Psoas muscle (tissue), 7 donors: ENCODE measurements at regions not wholly inside any gene's neighbourhood (a gene's known extent, or its start where the extent isn't known, plus 50 kb on each side); places are given as distances from the start of the nearest gene placed in this dataset.

Experiments used
- ATAC-seq, 4 donors: fragments of 200-7000 bp; cut with Tn5 transposase; one replicate each; pipeline ENCODE4 v1.9.1; 2020; ENCODE audit warnings: moderate library complexity in 3 of 4, mild to moderate bottlenecking in 2 of 4
- DNase-seq, 2 donors: peaks; one replicate each; pipeline ENCODE4 v3.0.0-alpha.2; 2020
- H3K27ac ChIP-seq: fragments of 200-600 bp; one replicate; pipeline ENCODE4 v1.8.0; 2022
- H3K27me3 ChIP-seq, 3 donors: fragments of 200-600 bp in 1 of 3; one replicate each; pipeline versions ENCODE4 v1.6.1 to v1.8.0; 2013 to 2022; ENCODE audit warnings: low read length in 2 of 3, mild to moderate bottlenecking in 2 of 3, moderate library complexity in 1 of 3; ENCODE audit not compliant: insufficient read depth in 3 of 3
- H3K36me3 ChIP-seq, 2 donors: fragments of 200-600 bp in 1 of 2; one replicate each; pipeline versions ENCODE4 v1.6.1 to v1.8.0; 2013 to 2022; ENCODE audit warnings: low read depth in 1 of 2, mild to moderate bottlenecking in 1 of 2, moderate library complexity in 1 of 2; ENCODE audit not compliant: insufficient read depth in 1 of 2
- H3K4me1 ChIP-seq: fragments of 200-600 bp; one replicate; pipeline ENCODE4 v1.8.0; 2022
- H3K4me3 ChIP-seq: fragments of 200-600 bp; one replicate; pipeline ENCODE4 v1.8.0; 2022; ENCODE audit warnings: mild to moderate bottlenecking
- H3K9me3 ChIP-seq: fragments of 200-600 bp; one replicate; pipeline ENCODE4 v1.8.0; 2022
- WGBS, 3 donors: extraction: QIAGEN DNeasy Blood & Tissue Kit; methylation state at CpG; one replicate each; pipeline versions ENCODE4 v1.1.6 to v1.1.7; 2013; 5-methylcytosine and 5-hydroxymethylcytosine counted together
- intact Hi-C, 2 donors: fragments of 100-400 bp; cut with DNase I; formaldehyde crosslinking; loops; one replicate each; pipeline versions ENCODE4 v1.11.0 to v1.14.2; 2022
- TF ChIP-seq, protein P1 (sequence below): fragments of 200-600 bp; IDR thresholded peaks from one replicate; pipeline ENCODE4 v1.8.0; 2022; ENCODE audit warnings: antibody characterized with exemption
- donor health status: healthy with polysubstance abuse.
- donor health status: DM: no; HTN: no; CAD: no; lungs with moderate emphysema.
- donor health status: Bipolar disorder and iron deficiency.
- donor health status: healthy.
- donor health status: DM: yes; HTN: yes; CAD: no.
- donor health status: DM: no; HTN: no; CAD: no.
- donor health status: DM: yes; HTN: yes; CAD: no.

DNA sequence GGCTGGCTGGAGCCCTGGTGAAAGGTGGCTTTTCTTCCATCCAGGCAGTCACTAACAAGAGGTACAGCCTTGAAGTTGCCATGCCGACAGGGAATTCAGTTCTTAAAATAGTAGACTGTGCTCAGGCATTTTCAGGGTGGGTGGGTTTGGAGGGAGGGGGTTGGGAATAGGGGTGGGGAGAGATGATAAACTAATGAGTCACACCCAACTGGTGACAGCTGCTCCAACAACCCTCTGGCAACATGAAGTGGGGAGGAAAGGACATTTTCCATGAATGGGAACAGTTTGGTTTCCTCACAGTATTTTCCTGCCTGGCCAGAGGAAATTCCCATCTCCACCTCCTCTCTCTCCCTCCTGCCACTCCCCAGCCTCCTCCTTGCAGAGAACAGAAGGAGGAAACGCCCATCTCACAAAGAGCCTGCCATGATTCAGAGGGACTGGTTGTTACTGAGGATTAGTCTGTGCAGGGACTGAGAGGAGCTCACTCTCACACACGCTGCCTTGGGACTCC, 113.0 kb upstream of the SLC1A4 start:
- intact Hi-C loops, result loop anchor here in 1 of 2 donors (5.0 kb wide), 1 partner anchor 359 kb away; no protein-coding TSS in a partner anchor
- ATAC-seq (peak; percentile 21 to 53 (median 40)), DNase-seq (no peak)
- TF ChIP-seq, protein P1, sequence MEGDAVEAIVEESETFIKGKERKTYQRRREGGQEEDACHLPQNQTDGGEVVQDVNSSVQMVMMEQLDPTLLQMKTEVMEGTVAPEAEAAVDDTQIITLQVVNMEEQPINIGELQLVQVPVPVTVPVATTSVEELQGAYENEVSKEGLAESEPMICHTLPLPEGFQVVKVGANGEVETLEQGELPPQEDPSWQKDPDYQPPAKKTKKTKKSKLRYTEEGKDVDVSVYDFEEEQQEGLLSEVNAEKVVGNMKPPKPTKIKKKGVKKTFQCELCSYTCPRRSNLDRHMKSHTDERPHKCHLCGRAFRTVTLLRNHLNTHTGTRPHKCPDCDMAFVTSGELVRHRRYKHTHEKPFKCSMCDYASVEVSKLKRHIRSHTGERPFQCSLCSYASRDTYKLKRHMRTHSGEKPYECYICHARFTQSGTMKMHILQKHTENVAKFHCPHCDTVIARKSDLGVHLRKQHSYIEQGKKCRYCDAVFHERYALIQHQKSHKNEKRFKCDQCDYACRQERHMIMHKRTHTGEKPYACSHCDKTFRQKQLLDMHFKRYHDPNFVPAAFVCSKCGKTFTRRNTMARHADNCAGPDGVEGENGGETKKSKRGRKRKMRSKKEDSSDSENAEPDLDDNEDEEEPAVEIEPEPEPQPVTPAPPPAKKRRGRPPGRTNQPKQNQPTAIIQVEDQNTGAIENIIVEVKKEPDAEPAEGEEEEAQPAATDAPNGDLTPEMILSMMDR, result no peak
- Histone ChIP-seq H3K27me3 (no peaks in the 10 kb centered on the region), H3K27ac (no peak overlapping the region), H3K4me1 (peaks cover 10% of the 10 kb centered on the region), H3K4me3 (no peak overlapping the region), H3K9me3 (no peaks in the 10 kb centered on the region), H3K36me3 (no peaks in the 10 kb centered on the region)
- WGBS, 3 donors, result 20 to 38% (median 28%) methylated on average over 3 of the region's 3 CpGs

DNA sequence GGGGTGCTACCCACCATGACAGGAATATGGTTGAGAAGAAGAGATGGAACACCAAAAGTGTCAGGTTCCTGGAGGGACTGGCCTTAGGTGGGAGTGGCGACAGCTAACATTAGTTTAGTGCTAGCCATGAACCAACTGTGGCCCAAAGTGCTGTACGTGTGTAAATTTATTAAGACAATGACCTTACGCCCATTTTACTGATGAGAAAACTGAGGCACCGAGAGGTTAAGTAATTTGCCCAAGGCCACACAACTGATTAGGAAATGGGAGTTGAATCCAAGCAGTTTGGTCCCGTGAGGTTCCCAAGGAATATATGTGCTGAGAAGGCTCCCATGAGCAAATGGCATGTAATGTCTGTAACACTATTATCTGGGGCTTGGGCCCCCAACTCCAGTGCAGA, 109.5 kb upstream of the SLC1A4 start:
- H3K36me3 ChIP-seq, result no peaks in the 10 kb centered on the region
- H3K4me3 ChIP-seq, result no peak overlapping the region
- DNase-seq (no peak), ATAC-seq (no peak)
- WGBS, 3 donors, result 89 to 91% (median 90%) methylated on average over 5 of the region's 5 CpGs
- intact Hi-C loops, result loop anchor here in 1 of 2 donors (5.0 kb wide), 1 partner anchor 362 kb away; no protein-coding TSS in a partner anchor
- H3K9me3 ChIP-seq, result no peaks in the 10 kb centered on the region
- H3K27me3 ChIP-seq, result no peaks in the 10 kb centered on the region
- TF ChIP-seq, protein P1, result no peak
- H3K4me1 ChIP-seq, result peaks cover 10% of the 10 kb centered on the region
- H3K27ac ChIP-seq, result no peak overlapping the region

DNA sequence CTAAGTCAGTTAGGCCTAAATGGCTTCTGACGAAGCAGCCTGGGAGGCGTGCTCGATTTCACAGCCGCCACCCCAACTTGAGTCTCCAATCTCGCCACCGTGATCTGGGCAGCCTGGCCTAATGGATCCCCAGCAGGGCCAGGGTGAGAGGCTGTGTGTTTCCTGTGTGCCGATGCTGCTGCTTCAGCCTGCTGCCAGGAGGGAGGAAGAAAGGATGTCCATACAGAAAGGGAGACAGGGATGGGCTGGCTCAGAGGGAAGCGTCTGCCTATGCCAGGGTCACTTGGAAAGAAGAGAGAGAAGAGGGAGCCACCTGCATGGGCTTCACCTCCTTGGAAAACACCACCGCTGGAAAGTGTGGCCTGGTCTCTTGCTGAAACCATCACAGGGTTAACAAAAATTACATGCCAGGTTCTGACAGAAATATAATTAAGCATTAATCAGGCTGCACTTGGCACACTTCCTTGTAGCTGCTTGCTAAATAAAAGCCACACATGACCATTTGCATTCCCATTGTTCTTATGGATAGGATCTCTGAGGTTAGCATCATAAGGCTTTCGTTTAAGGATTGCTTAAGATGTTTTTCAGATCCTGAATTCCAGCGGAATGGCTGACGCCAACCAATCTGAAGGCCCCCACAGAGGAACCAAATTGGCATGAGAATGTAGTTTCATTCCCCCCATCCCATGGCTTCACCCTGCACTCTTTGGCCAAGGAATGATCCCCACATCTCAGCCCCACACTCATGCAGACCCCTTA, 108.8 kb upstream of the SLC1A4 start:
- H3K4me1 ChIP-seq, result peaks cover 10% of the 10 kb centered on the region
- WGBS, 3 donors, result 77 to 85% (median 80%) methylated on average over 12 of the region's 12 CpGs
- H3K4me3 ChIP-seq, result no peak overlapping the region
- H3K36me3 ChIP-seq, result no peaks in the 10 kb centered on the region
- H3K27me3 ChIP-seq, result no peaks in the 10 kb centered on the region
- no peaks in the 10 kb centered on the region for H3K9me3 ChIP-seq
- H3K27ac ChIP-seq, result no peak overlapping the region
- DNase-seq, result no peak
- intact Hi-C loops, result no loop called here
- TF ChIP-seq, protein P1, result no peak
- no peak for ATAC-seq

DNA sequence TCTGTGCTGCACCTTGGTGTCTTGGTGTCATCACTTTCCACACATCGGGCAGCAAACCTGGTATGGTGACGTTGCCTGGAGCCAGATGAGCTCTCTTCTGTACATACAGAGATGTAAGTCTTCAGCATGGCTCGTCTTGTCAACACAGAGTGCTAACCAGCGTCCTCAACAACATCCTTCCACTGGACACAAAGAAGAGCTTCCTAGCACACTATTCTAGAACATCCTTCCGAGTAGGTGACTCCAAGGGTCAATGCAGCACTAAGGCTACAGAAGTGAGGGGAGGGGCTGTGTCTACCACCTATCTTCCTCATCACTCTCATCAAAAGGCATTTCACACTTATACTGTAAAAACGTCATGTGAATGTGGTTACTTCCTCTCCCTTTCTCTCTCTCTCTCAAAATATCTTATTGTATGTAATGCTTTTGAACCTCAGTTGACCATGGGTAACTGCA, 108.1 kb upstream of the SLC1A4 start:
- WGBS, 3 donors, result 86 to 89% (median 88%) methylated on average over 6 of the region's 6 CpGs
- TF ChIP-seq, protein P1, result no peak

More for the DNA sequence above, 108.1 kb upstream of the SLC1A4 start:
- no peaks in the 10 kb centered on the region for H3K27me3 ChIP-seq
- H3K4me3 ChIP-seq, result no peak overlapping the region
- intact Hi-C loops, result no loop called here
- ATAC-seq (no peak), DNase-seq (no peak)
- H3K36me3 ChIP-seq, result no peaks in the 10 kb centered on the region
- no peaks in the 10 kb centered on the region for H3K9me3 ChIP-seq
- no peak overlapping the region for H3K27ac ChIP-seq
- peaks cover 5% of the 10 kb centered on the region for H3K4me1 ChIP-seq
